CD4-positive, alpha-beta T cell (primary cell): ENCODE measurements at regions not wholly inside any gene's neighbourhood (a gene's known extent, or its start where the extent isn't known, plus 50 kb on each side); places are given as distances from the start of the nearest gene placed in this dataset.
A peak's percentile ranks its signal among the peaks of the same experiment; 100 is the strongest.

Experiments
- ATAC-seq: fragments of 200-7000 bp; cut with Tn5 transposase; one replicate; pipeline ENCODE4 v1.10.0; 2022; ENCODE audit warnings: mild to moderate bottlenecking; ENCODE audit not compliant: poor library complexity
- CTCF ChIA-PET: fragments of 350-600 bp; sonication (Branson Sonifier 250); formaldehyde crosslinking; loops from one replicate; lab custom pipeline; 2021; ENCODE audit warnings: antibody characterized with exemption, inconsistent platforms; lab: Charles Lee
- POLR2A ChIA-PET: fragments of 350-600 bp; sonication (Branson Sonifier 250); formaldehyde crosslinking; loops from one replicate; lab custom pipeline; 2021; ENCODE audit warnings: antibody characterized with exemption, inconsistent platforms; lab: Charles Lee
- DNase-seq, 14 experiments: peaks; one replicate each; pipeline ENCODE4 v3.0.0-alpha.2; 2013 to 2020; ENCODE audit warnings: mixed read lengths in 2 of 14
- H3K27ac ChIP-seq, 2 donors: one replicate each; pipeline versions ENCODE4 v1.5.1 to v1.7.0; 2013; ENCODE audit warnings: low read length in 2 of 2, low read depth in 1 of 2, mild to moderate bottlenecking in 1 of 2
- H3K27me3 ChIP-seq, 2 experiments: 1 replicate in 1 of 2; 2 replicates in 1 of 2; pipeline versions ENCODE4 v1.6.1 to v1.7.0; 2013; ENCODE audit warnings: low read length in 2 of 2, control low read depth in 1 of 2, mild to moderate bottlenecking in 1 of 2, moderate library complexity in 1 of 2; ENCODE audit not compliant: insufficient read depth in 2 of 2, control insufficient read depth in 1 of 2
- H3K36me3 ChIP-seq: one replicate; pipeline ENCODE4 v1.6.1; 2013; ENCODE audit warnings: low read length, control low read depth; ENCODE audit not compliant: insufficient read depth
- H3K4me1 ChIP-seq: one replicate; pipeline ENCODE4 v1.6.1; 2013; ENCODE audit warnings: low read length, control low read depth; ENCODE audit not compliant: insufficient read depth
- H3K4me3 ChIP-seq: one replicate; pipeline ENCODE4 v1.5.1; 2013; ENCODE audit warnings: mild to moderate bottlenecking, low read length, moderate library complexity
- H3K9me3 ChIP-seq, 2 experiments: 1 replicate in 1 of 2; 2 replicates in 1 of 2; pipeline versions ENCODE4 v1.6.1 to v1.7.0; 2013; ENCODE audit warnings: low read length in 2 of 2, mild to moderate bottlenecking in 2 of 2, control low read depth in 1 of 2, moderate library complexity in 1 of 2; ENCODE audit not compliant: control insufficient read depth in 1 of 2, insufficient read depth in 1 of 2
- H3K27ac Mint-ChIP-seq: one replicate; pipeline ENCODE4 v1.8.0; 2020; ENCODE audit warnings: mixed read lengths
- H3K27me3 Mint-ChIP-seq: one replicate; pipeline ENCODE4 v1.8.0; 2021; ENCODE audit warnings: mixed read lengths
- H3K36me3 Mint-ChIP-seq: one replicate; pipeline ENCODE4 v1.8.0; 2021; ENCODE audit warnings: low read depth, mixed read lengths
- H3K4me1 Mint-ChIP-seq: one replicate; pipeline ENCODE4 v1.8.0; 2021; ENCODE audit warnings: low read depth, mixed read lengths
- H3K4me3 Mint-ChIP-seq: one replicate; pipeline ENCODE4 v1.8.0; 2020; ENCODE audit warnings: mild to moderate bottlenecking, mixed read lengths
- H3K9me3 Mint-ChIP-seq: one replicate; pipeline ENCODE4 v1.8.0; 2020; ENCODE audit warnings: mixed read lengths
- intact Hi-C, 2 experiments: fragments of 100-400 bp; cut with DNase I in 1 of 2; cut with micrococcal nuclease in 1 of 2; formaldehyde crosslinking; loops; one replicate each; pipeline versions ENCODE4 v1.15.1 to v1.9.0; 2023 to 2025; cut with DNase I, micrococcal nuclease
- TF ChIP-seq, protein P1 (sequence below): fragments of 200-600 bp; IDR thresholded peaks from one replicate; pipeline ENCODE4 v1.8.0; 2022; ENCODE audit warnings: antibody characterized with exemption, mild to moderate bottlenecking

DNA sequence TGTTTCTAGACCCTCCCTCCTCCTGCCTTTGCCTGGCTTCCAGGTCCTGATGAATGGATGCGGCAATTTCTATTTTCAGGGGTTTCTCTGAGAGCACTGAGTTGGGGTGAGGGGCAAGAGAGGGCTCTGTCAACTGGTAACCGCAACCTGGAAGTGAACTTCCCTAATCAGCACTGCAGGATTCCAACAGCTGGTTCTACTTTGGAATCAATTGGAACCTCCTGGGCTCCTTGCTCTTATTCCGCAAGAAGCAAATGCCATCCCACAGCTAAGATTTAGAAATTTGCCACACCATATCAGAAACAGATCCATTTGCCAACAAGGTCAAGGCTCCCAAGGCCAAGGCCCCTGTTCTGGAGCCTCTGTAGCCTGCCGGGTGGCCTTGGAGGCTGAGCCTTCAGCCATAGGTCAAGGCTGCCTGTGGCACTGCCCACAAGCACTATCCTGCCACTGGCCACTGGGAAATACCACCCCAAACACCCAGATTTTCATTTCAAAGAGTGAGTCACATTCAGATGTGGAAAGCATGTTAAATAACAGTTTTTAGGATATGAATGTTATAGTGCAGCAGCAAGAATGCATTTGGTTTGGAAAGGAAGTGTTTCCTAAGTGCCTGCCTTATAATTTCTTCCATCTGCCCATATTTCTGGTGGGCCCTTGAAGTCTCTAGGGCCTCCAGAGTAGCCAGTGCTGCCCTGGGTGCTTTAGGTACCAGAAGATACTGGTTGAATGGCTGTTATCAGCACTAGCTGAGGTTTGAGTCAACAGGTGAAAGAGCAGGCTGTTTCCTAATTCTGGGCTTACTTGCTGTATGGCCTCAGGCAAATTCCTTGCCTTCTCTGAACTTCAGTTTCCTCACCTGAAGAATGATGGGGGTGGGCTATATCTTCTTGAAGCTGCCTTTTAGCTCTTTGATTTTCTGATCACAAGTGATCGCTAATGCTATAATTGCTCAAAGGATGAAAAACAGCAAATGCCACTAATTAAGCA, 56.3 kb upstream of the JUN start:
- no peaks in the 10 kb centered on the region for H3K9me3 ChIP-seq
- DNase-seq (no peak), ATAC-seq (no peak)
- H3K4me3 ChIP-seq: no peak overlapping the region
- ChIA-PET POLR2A (interaction anchor here (2.2 kb wide), 1 partner anchor 57 kb away, joined by 5 read pairs; the partner anchor contains the start of gene JUN), CTCF (interaction anchor here (1.2 kb wide), 1 partner anchor 859 kb away, joined by 3 read pairs; no protein-coding TSS in a partner anchor)
- H3K9me3 Mint-ChIP-seq: no peaks in the 10 kb centered on the region
- intact Hi-C loops: no loop called here
- H3K27ac ChIP-seq: no peak overlapping the region
- H3K27me3 ChIP-seq: no peaks in the 10 kb centered on the region
- no peaks in the 10 kb centered on the region for H3K36me3 ChIP-seq
- TF ChIP-seq, protein P1, sequence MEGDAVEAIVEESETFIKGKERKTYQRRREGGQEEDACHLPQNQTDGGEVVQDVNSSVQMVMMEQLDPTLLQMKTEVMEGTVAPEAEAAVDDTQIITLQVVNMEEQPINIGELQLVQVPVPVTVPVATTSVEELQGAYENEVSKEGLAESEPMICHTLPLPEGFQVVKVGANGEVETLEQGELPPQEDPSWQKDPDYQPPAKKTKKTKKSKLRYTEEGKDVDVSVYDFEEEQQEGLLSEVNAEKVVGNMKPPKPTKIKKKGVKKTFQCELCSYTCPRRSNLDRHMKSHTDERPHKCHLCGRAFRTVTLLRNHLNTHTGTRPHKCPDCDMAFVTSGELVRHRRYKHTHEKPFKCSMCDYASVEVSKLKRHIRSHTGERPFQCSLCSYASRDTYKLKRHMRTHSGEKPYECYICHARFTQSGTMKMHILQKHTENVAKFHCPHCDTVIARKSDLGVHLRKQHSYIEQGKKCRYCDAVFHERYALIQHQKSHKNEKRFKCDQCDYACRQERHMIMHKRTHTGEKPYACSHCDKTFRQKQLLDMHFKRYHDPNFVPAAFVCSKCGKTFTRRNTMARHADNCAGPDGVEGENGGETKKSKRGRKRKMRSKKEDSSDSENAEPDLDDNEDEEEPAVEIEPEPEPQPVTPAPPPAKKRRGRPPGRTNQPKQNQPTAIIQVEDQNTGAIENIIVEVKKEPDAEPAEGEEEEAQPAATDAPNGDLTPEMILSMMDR: no peak
- no peaks in the 10 kb centered on the region for H3K27me3 Mint-ChIP-seq
- no peaks in the 10 kb centered on the region for H3K4me1 Mint-ChIP-seq
- no peak overlapping the region for H3K4me3 Mint-ChIP-seq
- H3K36me3 Mint-ChIP-seq: no peaks in the 10 kb centered on the region
- H3K27ac Mint-ChIP-seq: no peak overlapping the region
- H3K4me1 ChIP-seq: no peaks in the 10 kb centered on the region

- intact Hi-C loops: no loop called here
- Histone ChIP-seq H3K4me3 (no peak overlapping the region), H3K27me3 (no peaks in the 10 kb centered on the region), H3K4me1 (no peaks in the 10 kb centered on the region), H3K36me3 (no peaks in the 10 kb centered on the region), H3K9me3 (no peaks in the 10 kb centered on the region), H3K27ac (no peak overlapping the region)
- DNase-seq: peak in 5 of 14 experiments; percentile 5 to 61 (median 42)
- H3K27me3 Mint-ChIP-seq: no peaks in the 10 kb centered on the region
- POLR2A ChIA-PET: interaction anchor here (0.9 kb wide), 1 partner anchor 60 kb away, joined by 6 read pairs; no protein-coding TSS in a partner anchor
- H3K4me3 Mint-ChIP-seq: no peak overlapping the region
- no peaks in the 10 kb centered on the region for H3K9me3 Mint-ChIP-seq
- peak; percentile 34 for ATAC-seq
- TF ChIP-seq, protein P1: peak; percentile 11
- H3K4me1 Mint-ChIP-seq: no peaks in the 10 kb centered on the region
- CTCF ChIA-PET: interaction anchor here (0.5 to 1.0 kb wide), 4 partner anchors 22 to 64 kb away, joined by 3 read pairs; no protein-coding TSS in a partner anchor
- H3K36me3 Mint-ChIP-seq: no peaks in the 10 kb centered on the region
- no peak overlapping the region for H3K27ac Mint-ChIP-seq
Observed at GRCh38 chr1:58841455-58841854, 57.6 kb upstream of the JUN start.

DNA sequence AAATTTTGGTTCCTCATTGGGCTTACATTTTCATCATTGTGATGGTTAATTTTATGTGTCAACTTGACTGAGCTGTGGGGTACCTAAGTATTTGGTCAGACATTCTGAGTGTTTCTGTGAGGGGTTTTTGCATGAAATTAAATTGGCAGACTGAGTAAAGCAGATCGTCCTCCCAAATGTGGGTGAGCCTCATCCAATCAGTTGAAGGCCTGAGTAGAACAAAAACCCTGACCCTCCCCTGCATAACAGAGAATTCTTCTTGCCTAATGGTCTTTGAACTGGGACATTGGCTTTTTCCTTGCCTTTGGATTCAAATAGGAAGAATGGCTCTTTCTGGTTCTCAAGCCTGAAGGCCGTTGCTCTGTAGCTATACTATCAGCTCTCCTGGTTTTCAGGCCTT, 59.1 kb upstream of the JUN start:
- POLR2A ChIA-PET: interaction anchor here (0.7 to 1.1 kb wide), 2 partner anchors 60 to 99 kb away, joined by 4 read pairs; partner anchors contain the start of gene JUN
- ATAC-seq (no peak), DNase-seq (no peak)
- Mint-ChIP-seq H3K4me3 (no peak overlapping the region), H3K4me1 (no peaks in the 10 kb centered on the region), H3K36me3 (no peaks in the 10 kb centered on the region), H3K27me3 (no peaks in the 10 kb centered on the region), H3K27ac (no peak overlapping the region), H3K9me3 (no peaks in the 10 kb centered on the region)
- CTCF ChIA-PET: no interaction called here
- TF ChIP-seq, protein P1: no peak
- Histone ChIP-seq H3K4me1 (no peaks in the 10 kb centered on the region), H3K27ac (no peak overlapping the region), H3K9me3 (no peaks in the 10 kb centered on the region), H3K27me3 (no peaks in the 10 kb centered on the region), H3K36me3 (no peaks in the 10 kb centered on the region), H3K4me3 (no peak overlapping the region)
- intact Hi-C loops: no loop called here
